GM18502 (cell line): ENCODE measurements at regions not wholly inside any gene's neighbourhood (a gene's known extent, or its start where the extent isn't known, plus 50 kb on each side); places are given as distances from the start of the nearest gene placed in this dataset.

Experiments
- ATAC-seq: cut with Tn5 transposase; IDR thresholded peaks from one replicate; pipeline ENCODE4 v1.9.1; 2021; ENCODE audit warnings: mild to moderate bottlenecking; ENCODE audit not compliant: unreplicated experiment, poor library complexity

DNA sequence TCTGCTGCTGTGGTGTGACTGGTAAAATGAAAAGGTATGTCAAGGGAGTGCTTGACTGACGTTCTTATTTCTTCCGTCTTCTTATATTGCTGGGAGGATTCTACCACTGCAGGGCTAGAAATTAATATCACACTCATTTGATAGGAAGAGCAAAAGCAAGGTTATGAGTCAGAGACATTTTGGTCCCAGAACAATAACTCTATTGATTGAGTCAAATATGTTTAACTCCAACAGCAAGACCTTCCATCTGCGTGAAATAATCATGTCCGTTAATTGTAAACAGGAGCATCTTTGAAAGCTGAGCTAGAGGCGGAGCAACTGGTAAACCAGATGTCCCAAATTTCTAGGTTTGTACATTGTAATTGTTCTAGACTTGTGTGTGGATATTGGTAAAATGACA, 1293.6 kb downstream of the AACS start:
- ATAC-seq = no peak

- no peak for ATAC-seq
Measured at GRCh38 chr12:126359216-126359615, 1294.0 kb downstream of the AACS start.

DNA sequence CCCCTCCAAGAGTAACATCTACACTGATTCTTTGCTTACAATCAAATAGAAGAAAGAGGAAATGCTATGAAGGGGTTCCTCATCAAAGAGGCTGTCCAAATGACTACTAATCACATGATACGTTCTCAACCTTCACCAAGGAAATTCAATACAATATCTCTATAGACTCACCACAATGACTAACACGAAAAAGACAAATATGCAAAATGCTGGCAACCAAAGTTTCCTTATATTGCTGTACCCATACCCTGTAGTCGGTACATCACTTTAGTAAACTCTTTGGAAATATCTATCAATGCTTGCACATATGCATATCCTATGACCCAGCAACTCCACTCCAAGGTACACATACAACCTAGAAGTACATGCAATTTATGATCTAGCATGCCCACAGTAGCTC, 1296.6 kb downstream of the AACS start:
- ATAC-seq = no peak

GRCh38 chr12:126362493-126362892, 1297.3 kb downstream of the AACS start:
- ATAC-seq = no peak

GRCh38 chr12:126362964-126363363, 1297.7 kb downstream of the AACS start:
- no peak for ATAC-seq

DNA sequence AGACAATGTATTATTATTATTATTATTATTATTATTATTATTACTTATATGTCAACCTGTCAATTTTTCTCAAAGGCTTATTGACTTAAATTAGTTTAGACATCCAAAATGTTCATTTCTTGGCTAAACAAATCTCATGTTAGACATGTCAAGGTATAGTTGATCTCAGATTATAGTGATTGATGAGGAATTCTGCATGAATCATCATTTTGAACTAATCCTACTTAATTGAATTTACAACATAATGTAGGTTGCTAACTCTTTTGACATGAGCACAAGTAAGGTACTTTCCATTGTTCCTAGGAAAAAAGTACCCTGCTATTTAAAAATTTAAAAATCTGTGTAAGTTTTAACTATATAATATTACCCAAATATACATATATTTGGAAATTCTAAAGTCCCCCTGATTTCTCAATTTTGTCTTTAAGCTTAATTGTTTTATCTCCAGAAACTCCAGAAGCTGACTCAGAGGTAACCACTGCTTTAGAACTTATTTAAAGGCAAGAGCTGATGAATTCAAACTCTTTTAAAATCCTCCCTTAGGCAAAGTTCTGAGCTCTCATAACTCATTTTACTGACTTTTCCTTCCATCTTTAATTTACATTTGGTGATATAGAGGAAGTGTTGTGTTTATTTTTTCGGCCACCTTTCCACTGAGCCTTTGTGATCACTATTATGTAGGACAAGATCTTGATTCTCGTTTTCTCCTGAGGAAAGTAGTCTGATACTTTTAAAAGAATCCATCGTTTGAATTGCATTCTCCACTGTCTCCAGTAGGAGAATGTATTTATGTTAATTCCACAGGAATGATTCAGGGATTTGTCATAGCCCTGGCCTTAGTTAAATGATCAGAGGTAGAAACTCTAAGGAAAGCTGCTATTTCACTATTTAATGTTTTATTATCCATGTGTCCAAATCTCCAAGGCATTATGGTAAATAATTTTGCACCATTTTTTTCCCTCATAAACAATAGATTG, 1304.5 kb downstream of the AACS start:
- no peak for ATAC-seq

DNA sequence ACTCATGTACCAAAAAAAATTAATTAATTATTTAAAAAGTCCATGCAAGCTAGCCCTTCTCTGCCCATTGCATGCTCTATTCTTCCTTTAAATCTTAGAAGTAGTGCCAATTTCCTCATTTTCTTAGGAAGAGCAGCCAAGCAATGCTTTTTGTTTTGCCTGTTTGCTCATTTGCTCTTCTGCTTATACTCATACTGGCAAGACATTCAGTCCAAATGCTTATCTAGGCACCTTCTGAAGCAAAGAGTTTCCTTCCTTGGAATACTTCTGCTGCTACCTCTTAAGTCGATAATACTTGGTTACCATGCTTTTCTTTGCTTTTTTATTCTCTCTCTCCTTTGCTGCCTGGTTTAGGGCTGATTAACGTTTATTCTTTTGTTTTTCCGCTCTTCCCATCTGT, 1318.3 kb downstream of the AACS start:
- no peak for ATAC-seq

DNA sequence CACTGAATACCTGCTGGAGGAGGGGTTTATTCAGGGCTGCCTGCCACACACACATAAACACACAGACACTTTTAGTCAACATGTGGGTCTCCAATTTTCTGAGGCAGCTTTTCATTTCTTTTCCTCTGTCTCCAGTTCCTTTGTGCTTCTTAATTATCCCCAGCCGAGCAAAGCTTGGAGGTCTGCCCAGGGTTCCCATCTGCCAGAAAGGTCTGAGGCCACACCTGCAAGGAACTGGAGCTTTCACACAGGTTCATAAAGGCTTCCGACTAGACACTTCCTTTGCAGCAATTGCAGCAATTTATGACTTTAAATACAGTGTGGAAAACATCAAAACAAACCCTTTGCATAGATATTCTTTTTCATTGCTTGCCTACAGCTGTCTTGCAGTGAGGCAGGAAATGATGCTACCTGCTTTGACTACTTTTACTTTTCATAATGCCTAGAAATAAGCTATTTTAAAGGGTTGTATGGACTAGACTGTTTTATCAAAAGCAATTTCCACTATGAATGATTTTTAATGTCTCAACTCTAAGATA, 1318.9 kb downstream of the AACS start:
- no peak for ATAC-seq

DNA sequence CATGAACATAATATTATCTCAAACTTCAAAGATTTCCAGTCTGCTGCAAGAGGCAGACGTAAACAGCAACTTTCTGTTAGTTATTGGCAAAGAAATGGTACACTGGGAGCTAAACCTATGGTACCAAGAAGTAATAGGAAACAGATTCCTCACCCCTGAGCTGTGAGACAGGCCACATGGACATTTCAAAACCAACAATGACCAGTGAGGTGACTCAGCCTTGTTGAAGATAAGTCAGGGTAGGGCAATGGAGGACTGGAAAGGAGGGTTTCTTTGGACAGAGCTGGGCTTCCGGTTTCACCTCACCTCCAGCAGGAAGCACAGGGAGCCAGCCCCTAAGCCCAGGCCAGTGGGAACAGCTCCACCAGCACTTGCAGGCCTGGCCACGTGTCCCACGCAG, 1320.5 kb downstream of the AACS start:
- ATAC-seq = no peak

DNA sequence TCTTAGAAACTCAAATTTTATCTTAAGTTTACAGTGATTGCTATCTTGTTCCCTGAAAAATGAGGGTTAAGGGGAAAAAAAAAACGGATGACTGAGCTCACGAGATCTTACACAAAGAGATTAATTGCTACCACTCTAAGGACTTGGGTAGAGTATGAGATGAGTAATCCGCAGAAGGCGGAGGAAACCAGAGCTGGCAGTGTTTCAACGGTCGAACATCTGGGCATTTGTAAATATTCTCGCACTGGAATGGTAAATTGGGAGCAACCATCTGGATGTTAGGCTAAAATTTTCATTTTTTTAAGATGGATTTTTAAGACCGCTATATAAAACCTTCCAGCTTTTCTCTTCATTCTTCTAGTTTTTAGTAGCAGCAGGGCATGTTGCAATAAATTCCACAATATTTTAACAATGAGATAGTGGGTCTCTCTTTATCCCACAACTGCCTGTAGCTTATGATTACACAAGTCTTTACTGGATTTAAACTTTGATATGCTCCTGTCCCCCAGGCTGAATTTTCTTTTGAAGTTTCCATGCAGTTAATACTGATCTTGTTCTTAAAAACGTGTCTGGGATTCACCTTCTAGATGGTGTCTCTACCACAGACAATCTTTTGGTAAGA, 1324.1 kb downstream of the AACS start:
- no peak for ATAC-seq

GRCh38 chr12:126389961-126390360, 1324.7 kb downstream of the AACS start:
- no peak for ATAC-seq

DNA sequence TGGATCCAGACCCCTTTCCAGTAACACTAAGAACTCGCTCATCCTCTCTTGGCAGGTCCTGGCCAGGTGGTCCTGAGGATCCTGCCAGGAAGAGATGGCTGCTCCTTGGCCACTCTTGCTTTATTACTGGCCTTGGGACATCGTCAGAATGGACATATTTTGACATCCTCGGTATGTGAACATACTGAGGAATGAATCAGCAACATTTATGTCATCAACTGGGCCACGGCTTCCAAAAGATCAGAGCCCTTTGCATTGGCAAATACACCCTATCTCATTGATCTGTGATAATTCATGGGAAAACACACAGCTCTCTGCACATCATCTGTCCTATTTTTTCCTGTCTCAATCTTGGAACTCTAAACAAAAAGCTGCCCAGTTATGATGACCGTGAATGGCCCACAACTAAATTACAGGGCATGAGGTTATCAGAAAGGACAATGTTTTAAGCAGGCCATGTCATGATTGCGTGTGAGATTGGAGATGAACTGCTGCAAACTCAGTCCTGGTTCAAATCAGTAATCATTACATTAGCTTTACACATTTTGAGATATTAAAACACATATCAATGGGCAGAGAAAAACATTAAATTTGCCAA, 1325.8 kb downstream of the AACS start:
- ATAC-seq = no peak

DNA sequence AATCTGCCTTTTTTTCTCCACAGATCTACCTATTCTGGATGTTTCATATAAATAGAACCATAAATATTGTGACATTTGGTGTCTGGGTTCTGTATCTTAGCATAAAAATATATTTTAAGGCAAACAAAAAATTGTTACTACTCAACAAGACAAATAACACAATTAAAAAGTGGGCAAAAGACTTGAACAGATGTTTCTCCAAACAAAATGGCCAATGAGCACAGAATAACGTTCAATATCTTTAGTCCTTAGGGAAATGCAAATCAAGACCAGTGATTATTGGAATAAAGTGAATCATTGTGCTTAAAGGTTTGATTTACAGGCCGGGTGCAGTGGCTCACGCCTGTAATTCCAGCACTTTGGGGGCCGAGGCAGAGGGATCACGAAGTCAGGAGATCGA, 1331.3 kb downstream of the AACS start:
- ATAC-seq = no peak

- ATAC-seq = no peak
Measured at GRCh38 chr12:126397071-126397581, 1331.9 kb downstream of the AACS start.

GRCh38 chr12:126397660-126398059, 1332.4 kb downstream of the AACS start:
- ATAC-seq = no peak

- no peak for ATAC-seq
Measured at GRCh38 chr12:126400831-126401230, 1335.6 kb downstream of the AACS start.

GRCh38 chr12:126404293-126404881, 1339.2 kb downstream of the AACS start:
- ATAC-seq = no peak

- no peak for ATAC-seq
Measured at GRCh38 chr12:126418400-126418799, 1353.2 kb downstream of the AACS start.

DNA sequence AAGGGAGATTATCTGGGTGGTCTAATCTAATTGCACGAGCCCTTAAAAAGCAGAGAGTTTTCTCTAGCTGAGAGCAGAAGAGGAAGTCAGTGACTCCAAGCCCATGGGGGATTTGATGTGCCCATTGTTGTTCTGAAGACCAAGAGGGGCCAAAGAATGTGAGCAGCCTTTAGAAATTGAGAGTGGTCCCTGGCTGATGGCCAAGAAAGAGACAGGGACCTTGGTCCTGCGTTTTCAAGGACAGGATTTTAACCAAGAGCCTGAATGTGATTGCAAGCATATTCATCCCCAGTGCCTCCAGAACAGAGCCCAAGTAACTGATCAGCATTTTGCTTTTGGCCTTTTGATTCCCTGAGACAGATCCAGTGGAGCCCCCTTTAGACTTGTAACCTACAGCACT, 1353.9 kb downstream of the AACS start:
- no peak for ATAC-seq

- ATAC-seq = no peak
Measured at GRCh38 chr12:126424696-126425095, 1359.5 kb downstream of the AACS start.
